Activated CD4-positive, alpha-beta T cell treated with anti-CD3 and anti-CD28 coated beads, Interleukin-2, amount 50 U/mL, for 48 hours (primary cell): ENCODE measurements at regions not wholly inside any gene's neighbourhood (a gene's known extent, or its start where the extent isn't known, plus 50 kb on each side); places are given as distances from the start of the nearest gene placed in this dataset.
"Not testable (repeated sequence)": the region's sequence is repeated elsewhere in the genome, so short reads cannot be mapped to it uniquely, and the experiment has no call there.

ENCODE experiments used
- DNase-seq, 2 experiments: peaks; one replicate each; pipeline ENCODE4 v3.0.0-alpha.2; 2020

DNA sequence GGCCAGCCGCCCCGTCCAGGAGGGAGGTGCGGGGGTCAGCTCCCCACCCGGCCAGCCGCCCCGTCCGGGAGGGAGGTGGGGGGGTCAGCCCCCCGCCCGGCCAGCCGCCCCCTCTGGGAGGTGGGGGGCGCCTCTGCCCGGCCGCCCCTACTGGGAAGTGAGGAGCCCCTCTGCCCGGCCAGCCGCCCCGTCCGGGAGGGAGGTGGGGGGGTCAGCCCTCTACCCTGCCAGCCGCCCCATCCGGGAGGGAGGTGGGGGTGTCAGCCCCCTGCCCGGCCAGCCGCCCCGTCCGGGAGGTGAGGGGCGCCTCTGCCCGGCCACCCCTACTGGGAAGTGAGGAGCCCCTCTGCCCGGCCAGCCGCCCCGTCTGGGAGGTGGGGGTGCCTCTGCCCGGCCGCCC is 61.5 kb upstream of the LMCD1 start:
- DNase-seq: not testable (repeated sequence)

DNA sequence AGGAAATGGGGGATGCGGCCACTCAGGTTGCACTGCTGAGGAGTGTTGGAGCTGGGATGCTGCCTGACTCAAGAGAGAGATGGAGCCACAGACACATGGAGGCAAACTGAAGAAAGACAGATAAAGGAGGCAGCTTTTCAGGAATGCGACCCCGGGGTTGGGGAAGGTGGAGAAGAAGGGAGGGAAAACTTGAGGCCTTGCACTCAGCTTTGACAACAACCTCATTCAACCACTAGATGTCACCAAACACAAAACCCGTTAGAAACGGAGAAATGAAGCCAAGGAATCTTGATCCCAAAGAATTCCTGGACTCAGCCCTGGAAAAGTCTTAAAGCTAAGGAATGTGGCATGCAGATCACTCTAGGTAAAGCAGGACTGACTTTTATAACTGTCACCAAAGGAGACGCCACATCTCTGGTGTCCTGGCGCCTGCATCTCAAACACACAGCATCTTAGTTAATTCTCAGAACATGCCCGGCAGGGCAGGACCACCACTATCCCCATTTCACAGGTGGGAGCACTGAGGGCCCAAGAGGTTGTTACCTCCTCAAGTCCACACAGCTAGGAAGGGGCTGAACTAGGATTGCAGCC is 59.6 kb upstream of the LMCD1 start:
- DNase-seq: no peak

DNA sequence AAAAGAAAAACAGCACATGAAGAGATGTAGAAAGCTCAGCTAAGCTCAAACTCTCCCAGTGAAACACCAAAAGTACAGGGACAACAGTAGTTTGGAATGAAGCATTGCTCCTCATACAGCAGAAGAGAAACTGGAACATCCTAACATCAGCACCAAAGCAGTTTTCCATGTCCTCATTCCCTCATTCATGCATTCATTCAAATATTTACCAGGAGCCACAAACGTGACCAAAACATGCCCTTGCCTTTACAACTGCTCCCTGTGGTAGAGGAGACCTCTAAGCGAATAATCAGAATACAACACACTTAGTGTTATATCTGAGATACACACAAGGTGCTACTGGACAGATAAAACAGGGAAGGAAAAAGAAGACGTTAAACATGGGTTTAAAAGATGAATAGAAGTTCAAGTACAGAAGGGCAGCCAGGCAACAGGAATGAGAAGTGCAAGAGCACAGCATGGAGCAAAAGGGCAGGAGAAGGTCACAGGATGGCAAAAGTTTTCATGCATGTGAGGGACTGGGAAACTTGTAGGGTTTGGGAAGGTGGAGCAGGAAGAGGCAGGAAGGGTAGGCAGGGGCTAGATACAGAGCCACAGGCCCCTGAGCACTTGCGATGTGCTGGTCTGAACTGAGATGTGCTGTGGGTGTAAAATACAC is 58.5 kb upstream of the LMCD1 start:
- DNase-seq: no peak

- no peak for DNase-seq
These were observed 57.5 kb upstream of the LMCD1 start for GRCh38 chr3:8443829-8444791.

DNA sequence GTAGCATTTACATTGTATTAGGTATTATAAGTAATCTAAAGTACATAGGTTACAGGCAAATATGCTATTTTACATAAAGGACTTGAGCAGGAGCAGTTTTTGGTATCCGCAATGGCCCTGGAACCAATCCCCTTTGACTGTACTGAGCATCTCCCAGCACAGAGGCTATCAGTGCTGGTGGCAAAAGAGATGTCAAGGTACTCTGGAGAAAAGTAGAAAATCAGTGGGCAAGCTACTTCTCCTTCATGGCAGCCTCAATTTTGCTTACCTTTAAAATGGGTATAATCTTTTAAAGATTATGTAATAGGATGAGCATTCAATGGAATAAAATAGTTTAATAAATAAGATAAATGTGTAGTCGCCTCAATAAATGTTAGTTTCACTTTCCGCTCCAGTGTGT is 56.7 kb upstream of the LMCD1 start:
- DNase-seq: no peak

- no peak for DNase-seq
These were observed 55.8 kb upstream of the LMCD1 start for GRCh38 chr3:8445861-8446260.

GRCh38 chr3:8446845-8447244 is 54.8 kb upstream of the LMCD1 start:
- DNase-seq: no peak

DNA sequence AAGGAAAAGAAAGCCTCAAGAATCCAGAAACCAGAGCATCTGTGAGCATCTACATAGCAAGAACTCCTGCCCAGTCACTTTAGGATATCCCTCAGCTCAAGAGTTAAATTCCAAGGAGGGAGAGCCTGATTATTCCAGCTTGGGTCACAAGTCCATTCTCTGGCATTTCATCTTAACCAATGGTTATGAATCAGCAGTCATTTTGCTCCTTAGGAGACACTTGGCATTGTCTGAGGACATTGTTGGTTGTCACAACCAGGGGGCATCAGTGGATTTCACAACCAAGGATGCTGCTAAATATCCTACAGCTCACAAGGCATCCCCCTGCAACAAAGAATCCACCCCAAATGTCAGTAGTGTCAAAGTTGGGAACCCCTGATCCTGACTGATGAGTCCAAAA is 51.0 kb upstream of the LMCD1 start:
- DNase-seq: no peak

GRCh38 chr3:8451696-8452095 is 49.9 kb upstream of the LMCD1 start:
- DNase-seq: no peak
